ENCODE measurements at regions not wholly inside any gene's neighbourhood (a gene's known extent, or its start where the extent isn't known, plus 50 kb on each side); places are given as distances from the start of the nearest gene placed in this dataset.

DNA sequence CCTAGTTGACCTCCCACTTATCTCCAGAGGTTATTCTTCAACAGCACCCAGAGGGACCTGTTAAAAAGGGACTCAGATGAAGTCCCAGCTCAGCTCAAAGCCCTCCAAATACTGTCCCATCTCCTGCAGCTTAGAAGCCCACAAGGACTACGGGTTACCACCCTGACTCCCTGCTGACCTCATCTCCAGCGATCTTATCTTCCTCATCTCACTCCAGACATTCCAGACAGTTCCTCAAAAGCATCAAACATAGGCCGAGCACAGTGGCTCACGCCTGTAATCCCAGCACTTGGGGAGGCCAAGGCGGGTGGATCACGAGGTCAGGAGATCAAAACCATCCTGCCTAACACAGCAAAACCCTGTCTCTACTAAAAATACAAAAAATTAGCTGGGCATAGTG, 263.8 kb upstream of the TLE4 start:
- no peak overlapping the region for H3K4me2 ChIP-seq
- TF ChIP-seq, protein P1, sequence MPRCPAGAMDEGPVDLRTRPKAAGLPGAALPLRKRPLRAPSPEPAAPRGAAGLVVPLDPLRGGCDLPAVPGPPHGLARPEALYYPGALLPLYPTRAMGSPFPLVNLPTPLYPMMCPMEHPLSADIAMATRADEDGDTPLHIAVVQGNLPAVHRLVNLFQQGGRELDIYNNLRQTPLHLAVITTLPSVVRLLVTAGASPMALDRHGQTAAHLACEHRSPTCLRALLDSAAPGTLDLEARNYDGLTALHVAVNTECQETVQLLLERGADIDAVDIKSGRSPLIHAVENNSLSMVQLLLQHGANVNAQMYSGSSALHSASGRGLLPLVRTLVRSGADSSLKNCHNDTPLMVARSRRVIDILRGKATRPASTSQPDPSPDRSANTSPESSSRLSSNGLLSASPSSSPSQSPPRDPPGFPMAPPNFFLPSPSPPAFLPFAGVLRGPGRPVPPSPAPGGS (IDR thresholded peaks at IDR 0.05), result no peak
- TF ChIP-seq ZFP36 (IDR thresholded peaks at IDR 0.05; ENCODE audit: borderline replicate concordance, partially characterized antibody), result no peak
- no peak for TF ChIP-seq KDM1A (IDR thresholded peaks at IDR 0.05; ENCODE audit: low read depth)
- no peak for TF ChIP-seq RFX5 (IDR thresholded peaks at IDR 0.05)
- TF ChIP-seq, protein P2, sequence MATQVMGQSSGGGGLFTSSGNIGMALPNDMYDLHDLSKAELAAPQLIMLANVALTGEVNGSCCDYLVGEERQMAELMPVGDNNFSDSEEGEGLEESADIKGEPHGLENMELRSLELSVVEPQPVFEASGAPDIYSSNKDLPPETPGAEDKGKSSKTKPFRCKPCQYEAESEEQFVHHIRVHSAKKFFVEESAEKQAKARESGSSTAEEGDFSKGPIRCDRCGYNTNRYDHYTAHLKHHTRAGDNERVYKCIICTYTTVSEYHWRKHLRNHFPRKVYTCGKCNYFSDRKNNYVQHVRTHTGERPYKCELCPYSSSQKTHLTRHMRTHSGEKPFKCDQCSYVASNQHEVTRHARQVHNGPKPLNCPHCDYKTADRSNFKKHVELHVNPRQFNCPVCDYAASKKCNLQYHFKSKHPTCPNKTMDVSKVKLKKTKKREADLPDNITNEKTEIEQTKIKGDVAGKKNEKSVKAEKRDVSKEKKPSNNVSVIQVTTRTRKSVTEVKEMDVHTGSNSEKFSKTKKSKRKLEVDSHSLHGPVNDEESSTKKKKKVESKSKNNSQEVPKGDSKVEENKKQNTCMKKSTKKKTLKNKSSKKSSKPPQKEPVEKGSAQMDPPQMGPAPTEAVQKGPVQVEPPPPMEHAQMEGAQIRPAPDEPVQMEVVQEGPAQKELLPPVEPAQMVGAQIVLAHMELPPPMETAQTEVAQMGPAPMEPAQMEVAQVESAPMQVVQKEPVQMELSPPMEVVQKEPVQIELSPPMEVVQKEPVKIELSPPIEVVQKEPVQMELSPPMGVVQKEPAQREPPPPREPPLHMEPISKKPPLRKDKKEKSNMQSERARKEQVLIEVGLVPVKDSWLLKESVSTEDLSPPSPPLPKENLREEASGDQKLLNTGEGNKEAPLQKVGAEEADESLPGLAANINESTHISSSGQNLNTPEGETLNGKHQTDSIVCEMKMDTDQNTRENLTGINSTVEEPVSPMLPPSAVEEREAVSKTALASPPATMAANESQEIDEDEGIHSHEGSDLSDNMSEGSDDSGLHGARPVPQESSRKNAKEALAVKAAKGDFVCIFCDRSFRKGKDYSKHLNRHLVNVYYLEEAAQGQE (IDR thresholded peaks at IDR 0.05), result no peak
- TF ChIP-seq, protein P3, sequence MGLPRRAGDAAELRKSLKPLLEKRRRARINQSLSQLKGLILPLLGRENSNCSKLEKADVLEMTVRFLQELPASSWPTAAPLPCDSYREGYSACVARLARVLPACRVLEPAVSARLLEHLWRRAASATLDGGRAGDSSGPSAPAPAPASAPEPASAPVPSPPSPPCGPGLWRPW (IDR thresholded peaks at IDR 0.05), result no peak
- no peak for TF ChIP-seq EHMT2 (IDR thresholded peaks at IDR 0.05; ENCODE audit: low read depth)
- TF ChIP-seq ZNF302 (CRISPR knock-in tag; IDR thresholded peaks at IDR 0.05), result no peak
- no peak for TF ChIP-seq ZSCAN20 (CRISPR knock-in tag; IDR thresholded peaks at IDR 0.05)
- no peak for TF ChIP-seq CBX2 (IDR thresholded peaks at IDR 0.05; ENCODE audit: borderline replicate concordance, low read depth)
- no peak for ATAC-seq
- FAIRE-seq, result no peak
- ChIA-PET CTCF (interaction anchor here (1.0 kb wide), 1 partner anchor 9 kb away, joined by 3 read pairs; no protein-coding TSS in a partner anchor), POLR2A (no interaction called here)
- no peak overlapping the region for H3K4me3 ChIP-seq
- no peaks in the 10 kb centered on the region for H3K4me1 ChIP-seq
- no peak overlapping the region for H3K27ac ChIP-seq
- H3K9me3 ChIP-seq, result no peaks in the 10 kb centered on the region
- WGBS (ENCODE audit: missing lambda C conversion rate), result 69% methylated on average over 6 of the region's 6 CpGs
- no peak for DNase-seq (ENCODE audit: low read depth in 1 of 2, low spot score in 1 of 2)

DNA sequence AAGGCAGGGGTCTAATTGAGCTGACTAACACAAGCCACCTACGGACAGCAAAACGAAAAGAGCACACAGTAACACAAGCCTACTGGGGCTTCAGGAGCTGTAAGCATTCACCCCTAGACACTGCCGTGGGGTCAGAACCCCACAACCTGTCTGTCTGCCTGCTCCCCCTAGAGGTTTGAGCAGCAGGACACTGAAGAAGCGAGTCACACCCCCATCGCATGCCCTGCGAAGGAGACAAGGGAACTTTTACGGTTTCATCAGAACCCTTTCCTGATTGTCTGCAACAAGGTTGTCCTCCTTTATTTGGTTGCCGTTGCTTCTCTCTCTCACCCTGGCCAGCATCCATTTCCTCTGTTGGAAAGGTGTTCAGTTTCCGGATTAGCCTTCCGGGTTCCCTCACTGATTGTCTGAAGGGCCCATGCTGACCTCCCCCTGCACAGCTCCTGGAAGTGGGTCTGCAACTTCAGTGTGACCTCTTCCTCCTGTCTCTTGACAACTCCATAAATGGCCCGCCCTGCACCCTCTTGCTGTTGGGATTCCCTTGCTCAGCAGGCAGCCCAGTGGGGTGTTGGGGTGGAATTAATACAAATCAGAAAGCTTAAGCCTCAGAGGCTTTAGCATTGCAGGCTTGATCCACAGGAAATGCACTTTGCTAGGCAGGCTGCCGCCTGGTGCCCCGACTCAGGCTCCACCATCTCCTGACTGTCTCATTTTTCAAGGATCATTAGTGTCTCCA, 258.9 kb upstream of the TLE4 start:
- no peaks in the 10 kb centered on the region for H3K9me3 ChIP-seq
- H3K4me2 ChIP-seq, result no peak overlapping the region
- DNase-seq (ENCODE audit: low read depth in 1 of 2, low spot score in 1 of 2) (no peak), ATAC-seq (no peak), FAIRE-seq (no peak)
- TF ChIP-seq CHD4 (IDR thresholded peaks at IDR 0.05; ENCODE audit: borderline replicate concordance) (no peak), MYC (IDR thresholded peaks at IDR 0.05; ENCODE audit: borderline replicate concordance, low read length) (no peak), RNF2 (IDR thresholded peaks at IDR 0.05; ENCODE audit: borderline replicate concordance, low read depth) (no peak), RCOR1 (IDR thresholded peaks at IDR 0.05; ENCODE audit: low read depth, low read length) (no peak), JUN (IDR thresholded peaks at IDR 0.05) (no peak), ESRRA (IDR thresholded peaks at IDR 0.05; ENCODE audit: borderline replicate concordance, low read length) (no peak)
- TF ChIP-seq, protein P4, sequence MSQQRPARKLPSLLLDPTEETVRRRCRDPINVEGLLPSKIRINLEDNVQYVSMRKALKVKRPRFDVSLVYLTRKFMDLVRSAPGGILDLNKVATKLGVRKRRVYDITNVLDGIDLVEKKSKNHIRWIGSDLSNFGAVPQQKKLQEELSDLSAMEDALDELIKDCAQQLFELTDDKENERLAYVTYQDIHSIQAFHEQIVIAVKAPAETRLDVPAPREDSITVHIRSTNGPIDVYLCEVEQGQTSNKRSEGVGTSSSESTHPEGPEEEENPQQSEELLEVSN (IDR thresholded peaks at IDR 0.05; ENCODE audit: borderline replicate concordance, low read depth), result no peak
- H3K4me3 ChIP-seq, result no peak overlapping the region
- WGBS (ENCODE audit: missing lambda C conversion rate), result 90% methylated on average over 12 of the region's 13 CpGs
- ChIA-PET CTCF (no interaction called here), POLR2A (no interaction called here)
- H3K4me1 ChIP-seq, result no peaks in the 10 kb centered on the region
- H3K27ac ChIP-seq, result no peak overlapping the region
